Natural killer cell (primary cell): ENCODE measurements at regions not wholly inside any gene's neighbourhood (a gene's known extent, or its start where the extent isn't known, plus 50 kb on each side); places are given as distances from the start of the nearest gene placed in this dataset.

Experiments
- ATAC-seq, 3 donors: fragments of 150-1000 bp in 2 of 3; fragments of 200-7000 bp in 1 of 3; cut with Tn5 transposase; 1 replicate in 1 of 3; 2 replicates in 2 of 3; pipeline ENCODE4 v1.10.0; 2021; ENCODE audit warnings: mild to moderate bottlenecking in 2 of 3, moderate library complexity in 2 of 3
- DNase-seq, 2 donors: peaks; one replicate each; pipeline versions ENCODE4 v3.0.0 to v3.0.0-alpha.2; 2013 to 2021; ENCODE audit warnings: mixed read lengths in 1 of 2
- H3K27ac ChIP-seq: one replicate; pipeline ENCODE4 v1.5.1; 2013; ENCODE audit warnings: mild to moderate bottlenecking, low read length
- H3K27me3 ChIP-seq: one replicate; pipeline ENCODE4 v1.6.1; 2013; ENCODE audit warnings: low read length; ENCODE audit not compliant: control insufficient read depth, insufficient read depth
- H3K36me3 ChIP-seq: one replicate; pipeline ENCODE4 v1.6.1; 2013; ENCODE audit warnings: low read length; ENCODE audit not compliant: control insufficient read depth, insufficient read depth
- H3K4me1 ChIP-seq: one replicate; pipeline ENCODE4 v1.6.1; 2013; ENCODE audit warnings: low read length; ENCODE audit not compliant: control insufficient read depth, insufficient read depth
- H3K4me3 ChIP-seq: one replicate; pipeline ENCODE4 v1.5.1; 2013; ENCODE audit warnings: low read length
- H3K9me3 ChIP-seq: one replicate; pipeline ENCODE4 v1.6.1; 2013; ENCODE audit warnings: low read length; ENCODE audit not compliant: control insufficient read depth, insufficient read depth
- H3K27ac Mint-ChIP-seq, 2 donors: one replicate each; pipeline ENCODE4 v1.8.0; 2022; ENCODE audit warnings: mild to moderate bottlenecking in 2 of 2, mixed read lengths in 2 of 2, moderate library complexity in 1 of 2
- H3K27me3 Mint-ChIP-seq, 2 donors: one replicate each; pipeline ENCODE4 v1.8.0; 2022; ENCODE audit warnings: low read depth in 2 of 2, mixed read lengths in 2 of 2
- H3K36me3 Mint-ChIP-seq: one replicate; pipeline ENCODE4 v1.8.0; 2022; ENCODE audit warnings: mixed read lengths
- H3K4me1 Mint-ChIP-seq, 2 donors: one replicate each; pipeline ENCODE4 v1.8.0; 2022; ENCODE audit warnings: mixed read lengths in 2 of 2
- H3K4me3 Mint-ChIP-seq: one replicate; pipeline ENCODE4 v1.8.0; 2022; ENCODE audit warnings: mild to moderate bottlenecking, moderate library complexity, mixed read lengths
- H3K9me3 Mint-ChIP-seq, 2 donors: one replicate each; pipeline ENCODE4 v1.8.0; 2022; ENCODE audit warnings: mixed read lengths in 2 of 2
- CTCF ChIP-seq: fragments of 200-600 bp; IDR thresholded peaks from one replicate; pipeline ENCODE4 v1.8.0; 2022; ENCODE audit warnings: antibody characterized with exemption
- WGBS: methylation state at CpG from one replicate; pipeline ENCODE4 v1.1.7; 2013; ENCODE audit warnings: missing lambda C conversion rate; ENCODE audit not compliant: insufficient coverage; 5-methylcytosine and 5-hydroxymethylcytosine counted together
- intact Hi-C: fragments of 100-400 bp; cut with micrococcal nuclease; formaldehyde crosslinking; loops from one replicate; pipeline ENCODE4 v1.14.2; 2022

DNA sequence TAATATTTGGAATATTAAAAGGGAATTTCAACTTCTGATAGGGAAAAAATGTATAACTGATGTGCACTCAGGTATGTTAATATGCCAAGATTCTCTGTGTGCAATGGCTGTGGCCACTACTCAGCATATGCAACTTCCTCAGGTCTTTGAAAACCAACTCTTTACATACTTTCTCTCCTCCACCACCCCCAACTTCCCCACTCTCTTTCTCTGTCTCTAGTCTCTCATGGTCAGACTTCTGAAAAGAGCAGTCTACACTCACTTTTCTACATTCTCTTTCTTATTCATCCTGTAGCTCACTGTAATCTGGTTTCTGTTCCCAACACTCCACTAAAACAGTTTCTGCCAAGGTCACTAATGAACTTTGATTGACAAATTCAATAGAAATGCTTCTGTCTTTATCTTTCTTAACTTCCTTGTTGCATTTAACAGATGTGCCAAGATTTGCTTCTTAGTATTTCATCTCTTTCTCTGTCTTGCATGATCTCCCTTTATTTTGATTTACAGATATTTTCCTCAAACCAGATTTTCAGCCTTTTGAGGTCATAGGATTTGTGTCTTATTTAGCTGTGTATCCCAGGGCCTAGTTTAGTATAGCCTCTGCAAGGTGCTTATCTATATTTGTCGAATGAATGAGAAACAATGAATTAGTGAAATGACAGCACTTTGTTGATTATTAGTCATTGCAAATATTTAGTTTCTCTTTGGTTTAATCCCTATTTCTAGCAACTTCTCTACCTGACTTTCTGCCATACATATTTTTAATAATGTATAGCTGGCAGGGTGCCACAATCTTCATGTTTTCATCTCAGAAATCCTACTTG, 168.9 kb downstream of the LMO4 start:
- no peaks in the 10 kb centered on the region for H3K9me3 ChIP-seq
- H3K27ac Mint-ChIP-seq = no peak overlapping the region
- H3K4me1 Mint-ChIP-seq = no peaks in the 10 kb centered on the region
- intact Hi-C loops = no loop called here
- DNase-seq (no peak), ATAC-seq (no peak)
- WGBS = no CpG with 5 or more reads among the region's 1 CpG
- H3K4me3 Mint-ChIP-seq = no peak overlapping the region
- H3K9me3 Mint-ChIP-seq = no peaks in the 10 kb centered on the region
- no peak overlapping the region for H3K27ac ChIP-seq
- no peaks in the 10 kb centered on the region for H3K36me3 Mint-ChIP-seq
- no peaks in the 10 kb centered on the region for H3K4me1 ChIP-seq
- no peaks in the 10 kb centered on the region for H3K27me3 Mint-ChIP-seq
- H3K36me3 ChIP-seq = no peaks in the 10 kb centered on the region
- TF ChIP-seq CTCF = no peak
- H3K27me3 ChIP-seq = no peaks in the 10 kb centered on the region
- no peak overlapping the region for H3K4me3 ChIP-seq

DNA sequence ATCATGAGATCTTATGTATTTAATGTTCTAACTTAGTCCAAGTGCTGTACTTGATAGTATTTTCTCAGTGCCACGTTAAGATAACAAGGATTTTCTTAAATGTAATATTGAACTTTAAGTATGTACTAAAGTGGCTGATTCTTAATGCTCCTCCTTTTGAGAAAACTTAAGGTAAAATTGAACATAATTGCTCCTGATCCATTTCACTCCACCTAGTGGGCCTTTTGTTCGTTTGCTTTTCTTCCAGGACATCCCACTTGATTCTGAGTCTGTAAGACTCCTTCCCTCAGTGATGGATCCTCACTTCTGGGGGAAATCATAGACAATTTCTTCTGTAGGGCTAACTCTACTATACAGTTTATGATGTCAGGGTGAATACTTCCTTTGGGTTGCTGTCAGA, 173.1 kb downstream of the LMO4 start:
- no peaks in the 10 kb centered on the region for H3K36me3 ChIP-seq
- DNase-seq = peak in 1 of 2 donors; percentile 3
- intact Hi-C loops = no loop called here
- H3K9me3 ChIP-seq = no peaks in the 10 kb centered on the region
- ATAC-seq = no peak
- H3K9me3 Mint-ChIP-seq = no peaks in the 10 kb centered on the region
- no peaks in the 10 kb centered on the region for H3K4me1 ChIP-seq
- no peaks in the 10 kb centered on the region for H3K27me3 ChIP-seq
- no peaks in the 10 kb centered on the region for H3K36me3 Mint-ChIP-seq
- no peak for TF ChIP-seq CTCF
- 92% methylated on average over 1 of the region's 2 CpGs for WGBS
- no peak overlapping the region for H3K4me3 ChIP-seq
- H3K27ac ChIP-seq = no peak overlapping the region
- no peaks in the 10 kb centered on the region for H3K27me3 Mint-ChIP-seq
- no peaks in the 10 kb centered on the region for H3K4me1 Mint-ChIP-seq
- no peak overlapping the region for H3K4me3 Mint-ChIP-seq
- H3K27ac Mint-ChIP-seq = no peak overlapping the region

- WGBS = 86% methylated on average over 6 of the region's 9 CpGs
- Histone ChIP-seq H3K27me3 (no peaks in the 10 kb centered on the region), H3K36me3 (no peaks in the 10 kb centered on the region), H3K4me3 (no peak overlapping the region), H3K9me3 (no peaks in the 10 kb centered on the region), H3K27ac (no peak overlapping the region), H3K4me1 (no peaks in the 10 kb centered on the region)
- TF ChIP-seq CTCF = no peak
- intact Hi-C loops = no loop called here
- H3K27me3 Mint-ChIP-seq = peaks cover 0 to 3% of the 10 kb centered on the region in 2 donors
- ATAC-seq = no peak
- DNase-seq = no peak
- H3K27ac Mint-ChIP-seq = no peak overlapping the region
- no peaks in the 10 kb centered on the region for H3K9me3 Mint-ChIP-seq
- no peaks in the 10 kb centered on the region for H3K4me1 Mint-ChIP-seq
- H3K4me3 Mint-ChIP-seq = no peak overlapping the region
- H3K36me3 Mint-ChIP-seq = no peaks in the 10 kb centered on the region
These were observed 176.8 kb downstream of the LMO4 start for GRCh38 chr1:87505391-87505983.
